Mucosa of rectum (tissue), 2 donors: ENCODE measurements at regions not wholly inside any gene's neighbourhood (a gene's known extent, or its start where the extent isn't known, plus 50 kb on each side); places are given as distances from the start of the nearest gene placed in this dataset.

Experiments
- H3K27ac ChIP-seq, 2 donors: one replicate each; pipeline ENCODE4 v1.7.0; 2013; ENCODE audit warnings: inconsistent platforms in 2 of 2, low read depth in 2 of 2, low read length in 2 of 2
- H3K27me3 ChIP-seq, 2 donors: one replicate each; pipeline ENCODE4 v1.7.0; 2013; ENCODE audit warnings: low read length in 2 of 2; ENCODE audit not compliant: control insufficient read depth in 2 of 2, insufficient read depth in 2 of 2
- H3K36me3 ChIP-seq, 2 donors: one replicate each; pipeline ENCODE4 v1.7.0; 2013; ENCODE audit warnings: low read length in 2 of 2; ENCODE audit not compliant: control insufficient read depth in 2 of 2, insufficient read depth in 2 of 2
- H3K4me1 ChIP-seq, 2 donors: one replicate each; pipeline ENCODE4 v1.7.0; 2013; ENCODE audit warnings: low read length in 2 of 2, mild to moderate bottlenecking in 1 of 2; ENCODE audit not compliant: control insufficient read depth in 2 of 2, insufficient read depth in 2 of 2
- H3K4me3 ChIP-seq, 2 donors: one replicate each; pipeline ENCODE4 v1.7.0; 2013; ENCODE audit warnings: low read length in 2 of 2
- H3K9ac ChIP-seq, 2 donors: one replicate each; pipeline ENCODE4 v1.7.0; 2013; ENCODE audit warnings: low read length in 2 of 2, low read depth in 1 of 2, mild to moderate bottlenecking in 1 of 2
- H3K9me3 ChIP-seq, 2 donors: one replicate each; pipeline ENCODE4 v1.7.0; 2013; ENCODE audit warnings: low read length in 2 of 2; ENCODE audit not compliant: control insufficient read depth in 2 of 2
- donor health status: healthy.
- donor health status: Normal muscosa, but diverticular disease.

- Histone ChIP-seq H3K36me3 (no peaks in the 10 kb centered on the region), H3K9ac (no peak overlapping the region), H3K4me3 (no peak overlapping the region), H3K4me1 (no peaks in the 10 kb centered on the region), H3K27me3 (no peaks in the 10 kb centered on the region), H3K9me3 (no peaks in the 10 kb centered on the region), H3K27ac (no peak overlapping the region)
Measured at GRCh38 chr5:108602830-108603229, 144.9 kb upstream of the FER start.

- Histone ChIP-seq H3K27ac (no peak overlapping the region), H3K9ac (no peak overlapping the region), H3K4me3 (no peak overlapping the region), H3K9me3 (no peaks in the 10 kb centered on the region), H3K27me3 (no peaks in the 10 kb centered on the region), H3K4me1 (no peaks in the 10 kb centered on the region), H3K36me3 (no peaks in the 10 kb centered on the region)
Measured at GRCh38 chr5:108590799-108591198, 156.9 kb upstream of the FER start.

GRCh38 chr5:108588323-108588722 lies 159.4 kb upstream of the FER start:
- H3K27ac ChIP-seq: no peak overlapping the region
- no peaks in the 10 kb centered on the region for H3K4me1 ChIP-seq
- no peak overlapping the region for H3K9ac ChIP-seq
- H3K36me3 ChIP-seq: no peaks in the 10 kb centered on the region
- no peaks in the 10 kb centered on the region for H3K27me3 ChIP-seq
- H3K9me3 ChIP-seq: no peaks in the 10 kb centered on the region
- H3K4me3 ChIP-seq: no peak overlapping the region

GRCh38 chr5:108587821-108588220 lies 159.9 kb upstream of the FER start:
- H3K4me3 ChIP-seq: no peak overlapping the region
- H3K9ac ChIP-seq: no peak overlapping the region
- no peak overlapping the region for H3K27ac ChIP-seq
- no peaks in the 10 kb centered on the region for H3K27me3 ChIP-seq
- H3K9me3 ChIP-seq: no peaks in the 10 kb centered on the region
- H3K4me1 ChIP-seq: no peaks in the 10 kb centered on the region
- no peaks in the 10 kb centered on the region for H3K36me3 ChIP-seq

- Histone ChIP-seq H3K9ac (no peak overlapping the region), H3K27me3 (no peaks in the 10 kb centered on the region), H3K4me3 (no peak overlapping the region), H3K4me1 (no peaks in the 10 kb centered on the region), H3K36me3 (no peaks in the 10 kb centered on the region), H3K9me3 (no peaks in the 10 kb centered on the region), H3K27ac (no peak overlapping the region)
Measured at GRCh38 chr5:108581026-108581425, 166.7 kb upstream of the FER start.

- H3K4me3 ChIP-seq: no peak overlapping the region
- no peaks in the 10 kb centered on the region for H3K9me3 ChIP-seq
- H3K9ac ChIP-seq: no peak overlapping the region
- H3K27me3 ChIP-seq: no peaks in the 10 kb centered on the region
- H3K4me1 ChIP-seq: no peaks in the 10 kb centered on the region
- no peak overlapping the region for H3K27ac ChIP-seq
- no peaks in the 10 kb centered on the region for H3K36me3 ChIP-seq
Measured at GRCh38 chr5:108579236-108579635, 168.5 kb upstream of the FER start.

GRCh38 chr5:108578791-108579190 lies 168.9 kb upstream of the FER start:
- no peak overlapping the region for H3K4me3 ChIP-seq
- no peak overlapping the region for H3K9ac ChIP-seq
- H3K36me3 ChIP-seq: no peaks in the 10 kb centered on the region
- no peaks in the 10 kb centered on the region for H3K9me3 ChIP-seq
- no peaks in the 10 kb centered on the region for H3K4me1 ChIP-seq
- H3K27me3 ChIP-seq: no peaks in the 10 kb centered on the region
- no peak overlapping the region for H3K27ac ChIP-seq

- Histone ChIP-seq H3K9me3 (no peaks in the 10 kb centered on the region), H3K27ac (no peak overlapping the region), H3K27me3 (no peaks in the 10 kb centered on the region), H3K36me3 (no peaks in the 10 kb centered on the region), H3K4me1 (no peaks in the 10 kb centered on the region), H3K4me3 (no peak overlapping the region), H3K9ac (no peak overlapping the region)
Measured at GRCh38 chr5:108567429-108567828, 180.3 kb upstream of the FER start.

- Histone ChIP-seq H3K4me3 (no peak overlapping the region), H3K9me3 (no peaks in the 10 kb centered on the region), H3K9ac (no peak overlapping the region), H3K27ac (no peak overlapping the region), H3K36me3 (no peaks in the 10 kb centered on the region), H3K4me1 (no peaks in the 10 kb centered on the region), H3K27me3 (no peaks in the 10 kb centered on the region)
Measured at GRCh38 chr5:108564441-108564840, 182.5 kb upstream of the FBXL17 start.

GRCh38 chr5:108562205-108562454 lies 180.2 kb upstream of the FBXL17 start:
- Histone ChIP-seq H3K27me3 (no peaks in the 10 kb centered on the region), H3K27ac (no peak overlapping the region), H3K4me3 (no peak overlapping the region), H3K9ac (no peak overlapping the region), H3K4me1 (no peaks in the 10 kb centered on the region), H3K36me3 (no peaks in the 10 kb centered on the region), H3K9me3 (no peaks in the 10 kb centered on the region)

GRCh38 chr5:108561416-108562204 lies 179.7 kb upstream of the FBXL17 start:
- H3K4me1 ChIP-seq: no peaks in the 10 kb centered on the region
- H3K4me3 ChIP-seq: no peak overlapping the region
- no peaks in the 10 kb centered on the region for H3K9me3 ChIP-seq
- no peak overlapping the region for H3K27ac ChIP-seq
- no peaks in the 10 kb centered on the region for H3K36me3 ChIP-seq
- no peak overlapping the region for H3K9ac ChIP-seq
- no peaks in the 10 kb centered on the region for H3K27me3 ChIP-seq
